Type B pancreatic cell (in vitro differentiated cells): ENCODE measurements at regions not wholly inside any gene's neighbourhood (a gene's known extent, or its start where the extent isn't known, plus 50 kb on each side); places are given as distances from the start of the nearest gene placed in this dataset.
A peak's percentile ranks its signal among the peaks of the same experiment; 100 is the strongest.

ENCODE experiments used
- DNase-seq: peaks from one replicate; pipeline ENCODE4 v3.0.0; 2021; ENCODE audit warnings: mixed read lengths; ENCODE audit not compliant: unreplicated experiment; ENCODE audit errors: extremely low spot score
- H3K27ac Mint-ChIP-seq: 2 replicates; pipeline ENCODE4 v1.8.0; 2021; ENCODE audit warnings: mild to moderate bottlenecking, mixed read lengths
- H3K27me3 Mint-ChIP-seq: 2 replicates; pipeline ENCODE4 v1.8.0; 2021; ENCODE audit warnings: mixed read lengths
- H3K36me3 Mint-ChIP-seq: 2 replicates; pipeline ENCODE4 v1.8.0; 2021; ENCODE audit warnings: mixed read lengths
- H3K4me1 Mint-ChIP-seq: one replicate; pipeline ENCODE4 v1.8.0; 2021; ENCODE audit warnings: mixed read lengths; ENCODE audit not compliant: unreplicated experiment
- H3K4me3 Mint-ChIP-seq: 2 replicates; pipeline ENCODE4 v1.8.0; 2021; ENCODE audit warnings: mild to moderate bottlenecking, mixed read lengths
- H3K9me3 Mint-ChIP-seq: 2 replicates; pipeline ENCODE4 v1.8.0; 2021; ENCODE audit warnings: mixed read lengths
- CTCF ChIP-seq: fragments of 200-600 bp; sonication (generic); conservative IDR thresholded peaks from 2 replicates; pipeline ENCODE4 v1.5.0; 2021; ENCODE audit warnings: antibody characterized with exemption, mild to moderate bottlenecking

GRCh38 chr19:28424662-28425045 is 788.3 kb downstream of the UQCRFS1 start:
- H3K27me3 Mint-ChIP-seq = peaks cover 7% of the 10 kb centered on the region
- H3K4me1 Mint-ChIP-seq = peaks cover 36% of the 10 kb centered on the region
- peak overlapping the region; percentile 6 for H3K4me3 Mint-ChIP-seq
- H3K36me3 Mint-ChIP-seq = no peaks in the 10 kb centered on the region
- H3K27ac Mint-ChIP-seq = peak overlapping the region; percentile 7
- TF ChIP-seq CTCF = no peak
- DNase-seq = no peak
- no peaks in the 10 kb centered on the region for H3K9me3 Mint-ChIP-seq

GRCh38 chr19:28424077-28424476 is 788.9 kb downstream of the UQCRFS1 start:
- Mint-ChIP-seq H3K27me3 (peaks cover 7% of the 10 kb centered on the region), H3K4me1 (peaks cover 36% of the 10 kb centered on the region), H3K27ac (peak overlapping the region; percentile 7), H3K9me3 (no peaks in the 10 kb centered on the region), H3K4me3 (no peak overlapping the region), H3K36me3 (no peaks in the 10 kb centered on the region)
- no peak for DNase-seq
- no peak for TF ChIP-seq CTCF

- Mint-ChIP-seq H3K27me3 (peaks cover 7% of the 10 kb centered on the region), H3K36me3 (no peaks in the 10 kb centered on the region), H3K4me3 (no peak overlapping the region), H3K27ac (peak overlapping the region; percentile 7), H3K4me1 (peaks cover 36% of the 10 kb centered on the region), H3K9me3 (no peaks in the 10 kb centered on the region)
- DNase-seq = no peak
- TF ChIP-seq CTCF = no peak
Observed at GRCh38 chr19:28422791-28423650, 789.9 kb downstream of the UQCRFS1 start.

- no peaks in the 10 kb centered on the region for H3K9me3 Mint-ChIP-seq
- H3K27ac Mint-ChIP-seq = no peak overlapping the region
- H3K36me3 Mint-ChIP-seq = no peaks in the 10 kb centered on the region
- peaks cover 4% of the 10 kb centered on the region for H3K27me3 Mint-ChIP-seq
- H3K4me1 Mint-ChIP-seq = peaks cover 29% of the 10 kb centered on the region
- DNase-seq = no peak
- TF ChIP-seq CTCF = no peak
- no peak overlapping the region for H3K4me3 Mint-ChIP-seq
Observed at GRCh38 chr19:28422046-28422445, 790.9 kb downstream of the UQCRFS1 start.

GRCh38 chr19:28420811-28421550 is 792.0 kb downstream of the UQCRFS1 start:
- no peaks in the 10 kb centered on the region for H3K36me3 Mint-ChIP-seq
- peaks cover 26% of the 10 kb centered on the region for H3K4me1 Mint-ChIP-seq
- H3K9me3 Mint-ChIP-seq = no peaks in the 10 kb centered on the region
- DNase-seq = no peak
- TF ChIP-seq CTCF = no peak
- H3K27me3 Mint-ChIP-seq = peaks cover under 1% of the 10 kb centered on the region
- no peak overlapping the region for H3K27ac Mint-ChIP-seq
- H3K4me3 Mint-ChIP-seq = no peak overlapping the region
